Mammary epithelial cell (primary cell): ENCODE measurements at regions not wholly inside any gene's neighbourhood (a gene's known extent, or its start where the extent isn't known, plus 50 kb on each side); places are given as distances from the start of the nearest gene placed in this dataset.

ENCODE experiments used
- CTCF ChIP-seq, 2 donors: IDR thresholded peaks in 1 of 2; conservative IDR thresholded peaks in 1 of 2; 2 replicates each; pipeline ENCODE4 v1.5.1; 2011 to 2012; ENCODE audit warnings: inconsistent platforms in 2 of 2, low read length in 2 of 2, mild to moderate bottlenecking in 2 of 2, control low read depth in 1 of 2, low read depth in 1 of 2; ENCODE audit not compliant: insufficient read depth in 1 of 2; ENCODE audit errors: extremely low read depth in 1 of 2
- EZH2 ChIP-seq: IDR thresholded peaks from 2 replicates; pipeline ENCODE4 v1.6.1; 2012; ENCODE audit warnings: low read length, inconsistent platforms, borderline replicate concordance

DNA sequence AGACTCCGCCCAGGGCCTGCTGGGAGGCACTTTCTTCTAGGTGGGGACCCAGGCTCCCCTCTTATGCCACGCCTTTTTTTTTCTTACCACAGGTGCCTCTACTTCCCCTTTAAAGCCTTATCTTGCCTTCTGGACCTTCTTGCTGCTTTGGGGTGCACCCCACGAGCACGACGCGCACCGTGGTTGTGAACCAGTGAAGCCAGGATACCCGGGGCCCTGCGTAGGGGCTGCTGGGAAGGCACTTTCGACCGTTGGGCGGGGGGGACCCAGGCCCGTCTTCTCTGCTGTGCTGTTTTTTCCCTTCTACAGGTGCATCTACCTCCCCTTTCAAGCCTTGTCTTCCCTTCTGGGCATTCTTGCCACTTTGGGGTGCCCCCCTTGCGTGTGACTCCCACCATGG lies 305.4 kb downstream of the ALG10 start:
- TF ChIP-seq CTCF (conservative IDR thresholded peaks at IDR 0.05 in 1 of 2, IDR thresholded peaks at IDR 0.05 in 1 of 2; ENCODE audit: extremely low read depth in 1 of 2, insufficient read depth in 1 of 2, low read depth in 1 of 2, low read length in 2 of 2) (no peak), EZH2 (no peak)
